ENCODE measurements at regions not wholly inside any gene's neighbourhood (a gene's known extent, or its start where the extent isn't known, plus 50 kb on each side); places are given as distances from the start of the nearest gene placed in this dataset.
"Not testable (repeated sequence)": the region's sequence is repeated elsewhere in the genome, so short reads cannot be mapped to it uniquely, and the experiment has no call there.

DNA sequence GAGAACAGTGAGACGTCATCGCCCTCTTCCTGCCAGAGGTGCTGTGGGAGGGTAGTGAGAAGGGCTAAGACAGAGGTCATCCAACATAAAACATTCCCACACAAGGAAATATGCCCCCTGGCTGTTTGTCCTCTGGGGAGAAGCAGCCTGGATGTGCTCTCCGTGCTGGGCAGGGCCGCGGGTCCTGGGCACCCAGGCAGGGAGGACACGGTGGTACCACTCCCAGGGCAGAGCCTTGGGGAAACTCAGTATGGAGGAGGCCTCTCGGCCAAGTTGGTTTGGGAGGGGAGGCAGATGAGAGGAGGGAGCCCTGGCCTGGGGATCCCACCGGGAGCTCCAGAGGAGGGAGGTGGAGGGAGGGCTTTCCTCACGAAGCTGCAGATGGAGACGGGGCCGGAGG, 129.4 kb downstream of the GLRX3 start:
- Histone ChIP-seq H3K9me3 (ENCODE audit: control insufficient read depth, low read length) (peaks cover 60% of the 10 kb centered on the region), H2AFZ (ENCODE audit: low read depth, low read length) (no peak overlapping the region), H2AK5ac (ENCODE audit: low read length, severe bottlenecking) (no peak overlapping the region), H4K91ac (ENCODE audit: low read length) (no peak overlapping the region), H2BK12ac (ENCODE audit: low read length in 2 of 2) (no peak overlapping the region), H2BK5ac (ENCODE audit: low read depth, low read length, poor library complexity, severe bottlenecking) (no peak overlapping the region), H3K14ac (ENCODE audit: low read length in 2 of 2) (no peak overlapping the region), H3K4me2 (ENCODE audit: low read length, poor library complexity, severe bottlenecking) (no peak overlapping the region), H3K4me1 (ENCODE audit: control insufficient read depth, insufficient read depth, low read depth, low read length) (no peaks in the 10 kb centered on the region), H2BK120ac (ENCODE audit: low read depth, low read length) (no peak overlapping the region), H4K8ac (ENCODE audit: low read length) (no peak overlapping the region), H2BK15ac (ENCODE audit: low read depth, poor library complexity, severe bottlenecking) (no peak overlapping the region), H3K18ac (ENCODE audit: low read depth in 1 of 2, low read length in 2 of 2) (no peak overlapping the region), H3K4ac (ENCODE audit: low read depth in 1 of 2, low read length in 2 of 2) (no peak overlapping the region), H3K27me3 (ENCODE audit: control insufficient read depth in 1 of 2, insufficient read depth in 1 of 2, low read length in 2 of 2) (no peaks in the 10 kb centered on the region), H3K79me1 (replicated peaks; ENCODE audit: low read length, poor library complexity, severe bottlenecking) (no peaks in the 10 kb centered on the region), H3K4me3 (ENCODE audit: insufficient read depth in 1 of 2, low read depth in 1 of 2, low read length in 2 of 2) (no peak overlapping the region), H3K27ac (ENCODE audit: low read length, poor library complexity, severe bottlenecking) (no peak overlapping the region), H3K9ac (ENCODE audit: low read length) (no peak overlapping the region), H3K23ac (ENCODE audit: low read length in 2 of 2) (no peak overlapping the region), H3K36me3 (ENCODE audit: control insufficient read depth in 1 of 2, insufficient read depth in 2 of 2, low read depth in 1 of 2, low read length in 2 of 2) (no peaks in the 10 kb centered on the region)
- DNase-seq, result no peak
- 83% methylated on average over 11 of the region's 11 CpGs for WGBS

DNA sequence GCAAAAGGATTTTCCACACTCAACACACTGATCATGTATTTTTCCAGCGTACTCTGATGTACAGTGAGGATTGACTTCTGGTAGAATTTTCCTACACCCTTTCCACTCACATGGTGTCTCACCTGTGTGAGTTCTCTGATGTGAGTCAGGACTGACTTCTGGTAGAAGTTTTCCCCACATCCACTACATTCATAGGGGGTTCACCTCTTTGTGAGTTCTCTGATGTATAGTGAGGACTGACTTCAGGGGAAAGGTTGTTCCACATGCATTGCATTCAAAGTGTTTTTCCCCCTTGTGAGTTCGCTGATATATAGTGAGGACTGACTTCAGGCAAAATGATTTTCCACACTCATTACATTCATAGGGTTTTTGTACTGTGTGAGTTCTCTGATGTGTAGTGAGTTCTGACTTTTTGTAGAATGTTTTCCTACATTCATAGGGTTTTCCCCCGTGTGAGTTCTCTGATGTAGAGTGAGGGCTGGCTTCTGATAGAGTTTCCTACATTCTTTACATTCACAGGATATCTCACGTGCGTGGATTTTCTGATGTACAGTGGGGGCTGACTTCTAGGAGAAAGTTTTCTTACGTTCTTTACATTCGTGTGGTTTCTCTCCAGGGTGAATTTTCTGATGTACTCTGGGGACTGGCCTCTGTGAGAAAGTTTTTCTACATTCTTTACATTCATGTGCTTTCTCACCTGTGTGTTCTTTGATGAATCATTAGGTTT, 146.5 kb downstream of the GLRX3 start:
- H3K9ac ChIP-seq (ENCODE audit: low read length), result no peak overlapping the region
- 24% methylated on average over 2 of the region's 7 CpGs for WGBS
- no peak overlapping the region for H2BK12ac ChIP-seq (ENCODE audit: low read length in 2 of 2)
- H3K23ac ChIP-seq (ENCODE audit: low read length in 2 of 2), result no peak overlapping the region
- no peak overlapping the region for H3K4me2 ChIP-seq (ENCODE audit: low read length, poor library complexity, severe bottlenecking)
- no peak overlapping the region for H4K8ac ChIP-seq (ENCODE audit: low read length)
- H2BK15ac ChIP-seq (ENCODE audit: low read depth, poor library complexity, severe bottlenecking), result no peak overlapping the region
- H3K27ac ChIP-seq (ENCODE audit: low read length, poor library complexity, severe bottlenecking), result no peak overlapping the region
- H3K4me3 ChIP-seq (ENCODE audit: insufficient read depth in 1 of 2, low read depth in 1 of 2, low read length in 2 of 2), result peak overlapping the region in 1 of 2 experiments; percentile 38
- H3K18ac ChIP-seq (ENCODE audit: low read depth in 1 of 2, low read length in 2 of 2), result no peak overlapping the region
- H4K91ac ChIP-seq (ENCODE audit: low read length), result no peak overlapping the region
- no peaks in the 10 kb centered on the region for H3K27me3 ChIP-seq (ENCODE audit: control insufficient read depth in 1 of 2, insufficient read depth in 1 of 2, low read length in 2 of 2)
- no peak overlapping the region for H3K4ac ChIP-seq (ENCODE audit: low read depth in 1 of 2, low read length in 2 of 2)
- no peaks in the 10 kb centered on the region for H3K79me1 ChIP-seq (replicated peaks; ENCODE audit: low read length, poor library complexity, severe bottlenecking)
- no peak overlapping the region for H2BK5ac ChIP-seq (ENCODE audit: low read depth, low read length, poor library complexity, severe bottlenecking)
- H2AK5ac ChIP-seq (ENCODE audit: low read length, severe bottlenecking), result no peak overlapping the region
- no peak overlapping the region for H3K14ac ChIP-seq (ENCODE audit: low read length in 2 of 2)
- peaks cover 92% of the 10 kb centered on the region for H3K9me3 ChIP-seq (ENCODE audit: control insufficient read depth, low read length)
- H2AFZ ChIP-seq (ENCODE audit: low read depth, low read length), result no peak overlapping the region
- DNase-seq, result peak; percentile 3
- no peaks in the 10 kb centered on the region for H3K4me1 ChIP-seq (ENCODE audit: control insufficient read depth, insufficient read depth, low read depth, low read length)
- H3K36me3 ChIP-seq (ENCODE audit: control insufficient read depth in 1 of 2, insufficient read depth in 2 of 2, low read depth in 1 of 2, low read length in 2 of 2), result no peaks in the 10 kb centered on the region
- H2BK120ac ChIP-seq (ENCODE audit: low read depth, low read length), result no peak overlapping the region

DNA sequence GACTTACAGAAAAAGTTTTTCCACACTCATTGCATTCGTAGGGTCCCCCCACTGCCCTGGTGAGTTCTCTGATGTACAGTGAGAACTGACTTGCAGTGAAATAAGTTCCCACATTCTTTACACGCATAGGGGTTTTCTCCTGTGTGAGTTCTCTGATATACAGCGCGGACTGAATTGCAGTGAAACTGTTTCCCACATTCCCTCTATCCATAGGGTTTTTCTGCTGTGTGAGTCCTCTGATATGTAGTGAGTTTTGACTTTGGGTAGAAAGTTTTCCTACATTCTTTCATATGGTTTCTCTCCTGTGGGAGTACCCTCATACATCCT, 147.0 kb downstream of the GLRX3 start:
- H2BK12ac ChIP-seq (ENCODE audit: low read length in 2 of 2), result no peak overlapping the region
- H3K27me3 ChIP-seq (ENCODE audit: control insufficient read depth in 1 of 2, insufficient read depth in 1 of 2, low read length in 2 of 2), result no peaks in the 10 kb centered on the region
- no peak overlapping the region for H3K9ac ChIP-seq (ENCODE audit: low read length)
- H3K9me3 ChIP-seq (ENCODE audit: control insufficient read depth, low read length), result peaks cover 89% of the 10 kb centered on the region
- H4K91ac ChIP-seq (ENCODE audit: low read length), result no peak overlapping the region
- no peak overlapping the region for H3K4ac ChIP-seq (ENCODE audit: low read depth in 1 of 2, low read length in 2 of 2)
- no peak overlapping the region for H2BK5ac ChIP-seq (ENCODE audit: low read depth, low read length, poor library complexity, severe bottlenecking)
- no peaks in the 10 kb centered on the region for H3K79me1 ChIP-seq (replicated peaks; ENCODE audit: low read length, poor library complexity, severe bottlenecking)
- no peak overlapping the region for H3K18ac ChIP-seq (ENCODE audit: low read depth in 1 of 2, low read length in 2 of 2)
- H3K4me1 ChIP-seq (ENCODE audit: control insufficient read depth, insufficient read depth, low read depth, low read length), result no peaks in the 10 kb centered on the region
- H3K4me3 ChIP-seq (ENCODE audit: insufficient read depth in 1 of 2, low read depth in 1 of 2, low read length in 2 of 2), result peak overlapping the region in 1 of 2 experiments; percentile 38
- peak; percentile 1 for DNase-seq
- no peak overlapping the region for H3K14ac ChIP-seq (ENCODE audit: low read length in 2 of 2)
- no peak overlapping the region for H3K23ac ChIP-seq (ENCODE audit: low read length in 2 of 2)
- no peak overlapping the region for H2BK15ac ChIP-seq (ENCODE audit: low read depth, poor library complexity, severe bottlenecking)
- no peak overlapping the region for H4K8ac ChIP-seq (ENCODE audit: low read length)
- H2AK5ac ChIP-seq (ENCODE audit: low read length, severe bottlenecking), result no peak overlapping the region
- H3K27ac ChIP-seq (ENCODE audit: low read length, poor library complexity, severe bottlenecking), result no peak overlapping the region
- H2AFZ ChIP-seq (ENCODE audit: low read depth, low read length), result no peak overlapping the region
- no peaks in the 10 kb centered on the region for H3K36me3 ChIP-seq (ENCODE audit: control insufficient read depth in 1 of 2, insufficient read depth in 2 of 2, low read depth in 1 of 2, low read length in 2 of 2)
- no peak overlapping the region for H3K4me2 ChIP-seq (ENCODE audit: low read length, poor library complexity, severe bottlenecking)
- no peak overlapping the region for H2BK120ac ChIP-seq (ENCODE audit: low read depth, low read length)
- 63% methylated on average over 1 of the region's 4 CpGs for WGBS

DNA sequence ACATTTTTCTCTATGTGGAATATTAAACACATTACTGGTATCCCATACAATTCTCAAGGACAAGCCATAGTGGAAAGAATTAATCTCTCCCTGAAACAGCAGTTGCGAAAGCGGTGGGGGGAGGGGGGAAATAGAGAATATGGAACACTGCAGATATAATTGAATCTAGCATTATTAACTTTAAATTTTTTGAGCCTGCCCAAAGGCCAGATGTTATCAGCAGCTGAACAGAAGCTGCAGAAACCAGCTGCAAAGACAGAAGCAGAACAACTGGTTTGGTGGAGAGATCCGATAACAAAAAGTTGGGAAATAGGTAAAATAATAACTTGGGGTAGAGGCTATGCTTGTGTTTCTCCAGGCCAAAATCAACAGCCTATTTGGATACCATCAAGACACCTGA, 159.6 kb downstream of the GLRX3 start:
- H3K18ac ChIP-seq (ENCODE audit: low read depth in 1 of 2, low read length in 2 of 2); H3K79me1 ChIP-seq (replicated peaks; ENCODE audit: low read length, poor library complexity, severe bottlenecking); H3K14ac ChIP-seq (ENCODE audit: low read length in 2 of 2); H2BK5ac ChIP-seq (ENCODE audit: low read depth, low read length, poor library complexity, severe bottlenecking); H3K27ac ChIP-seq (ENCODE audit: low read length, poor library complexity, severe bottlenecking); H2AFZ ChIP-seq (ENCODE audit: low read depth, low read length); H2BK15ac ChIP-seq (ENCODE audit: low read depth, poor library complexity, severe bottlenecking); DNase-seq; H3K4me1 ChIP-seq (ENCODE audit: control insufficient read depth, insufficient read depth, low read depth, low read length); H3K4ac ChIP-seq (ENCODE audit: low read depth in 1 of 2, low read length in 2 of 2); H3K23ac ChIP-seq (ENCODE audit: low read length in 2 of 2); H3K27me3 ChIP-seq (ENCODE audit: control insufficient read depth in 1 of 2, insufficient read depth in 1 of 2, low read length in 2 of 2); H2BK120ac ChIP-seq (ENCODE audit: low read depth, low read length); H4K91ac ChIP-seq (ENCODE audit: low read length); H3K4me3 ChIP-seq (ENCODE audit: insufficient read depth in 1 of 2, low read depth in 1 of 2, low read length in 2 of 2); H2AK5ac ChIP-seq (ENCODE audit: low read length, severe bottlenecking); H3K36me3 ChIP-seq (ENCODE audit: control insufficient read depth in 1 of 2, insufficient read depth in 2 of 2, low read depth in 1 of 2, low read length in 2 of 2); H3K9ac ChIP-seq (ENCODE audit: low read length); H3K4me2 ChIP-seq (ENCODE audit: low read length, poor library complexity, severe bottlenecking); H4K8ac ChIP-seq (ENCODE audit: low read length); H2BK12ac ChIP-seq (ENCODE audit: low read length in 2 of 2): not testable (repeated sequence)
- WGBS, result no CpG with 5 or more reads among the region's 3 CpGs
- peaks cover 30% of the 10 kb centered on the region for H3K9me3 ChIP-seq (ENCODE audit: control insufficient read depth, low read length)
